ENCODE measurements at regions not wholly inside any gene's neighbourhood (a gene's known extent, or its start where the extent isn't known, plus 50 kb on each side); places are given as distances from the start of the nearest gene placed in this dataset.

DNA sequence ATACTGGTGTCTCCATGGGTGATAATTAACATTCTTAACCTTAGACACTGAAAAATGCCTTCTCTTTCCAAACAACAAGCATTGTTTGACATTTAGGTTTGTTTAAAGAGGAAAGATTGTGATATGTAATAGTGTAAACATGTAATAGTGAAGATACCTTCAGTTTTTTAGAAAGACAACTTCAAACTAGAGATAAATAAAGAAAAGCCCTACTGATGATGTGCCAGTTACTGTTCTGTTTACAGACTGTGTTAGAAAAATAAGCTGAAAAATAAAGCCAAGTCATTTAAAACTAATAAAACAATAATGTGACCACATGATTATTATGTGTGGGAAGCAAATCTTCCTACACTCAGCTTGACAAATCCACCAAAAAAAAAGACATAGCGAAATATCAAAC is 2035.3 kb upstream of the TENM3 start:
- H3K9me3 ChIP-seq (ENCODE audit: control insufficient read depth, insufficient read depth, low read length), result no peaks in the 10 kb centered on the region
- no peak overlapping the region for H2AK5ac ChIP-seq (ENCODE audit: low read depth, low read length)
- H3K18ac ChIP-seq (ENCODE audit: low read depth, low read length), result no peak overlapping the region
- H2BK15ac ChIP-seq (ENCODE audit: low read depth, low read length), result no peak overlapping the region
- no peak overlapping the region for H2BK120ac ChIP-seq (ENCODE audit: low read depth, low read length)
- TF ChIP-seq POLR2A (IDR thresholded peaks at IDR 0.05; ENCODE audit: low read depth, low read length), result no peak
- TF ChIP-seq MAZ (IDR thresholded peaks at IDR 0.05; ENCODE audit: borderline replicate concordance, low read depth, low read length), result no peak
- TF ChIP-seq NFE2L2 (IDR thresholded peaks at IDR 0.05; ENCODE audit: low read depth, low read length), result no peak
- no peak for TF ChIP-seq FOS (IDR thresholded peaks at IDR 0.05; ENCODE audit: low read depth, low read length)
- TF ChIP-seq CEBPB (IDR thresholded peaks at IDR 0.05; ENCODE audit: low read depth, low read length), result no peak
- no peak for TF ChIP-seq RFX5 (IDR thresholded peaks at IDR 0.05; ENCODE audit: low read depth, low read length)
- no peak for TF ChIP-seq RCOR1 (IDR thresholded peaks at IDR 0.05; ENCODE audit: insufficient replicate concordance, low read length)
- TF ChIP-seq MAFK (IDR thresholded peaks at IDR 0.05; ENCODE audit: low read depth, low read length), result no peak
- TF ChIP-seq, protein P1, sequence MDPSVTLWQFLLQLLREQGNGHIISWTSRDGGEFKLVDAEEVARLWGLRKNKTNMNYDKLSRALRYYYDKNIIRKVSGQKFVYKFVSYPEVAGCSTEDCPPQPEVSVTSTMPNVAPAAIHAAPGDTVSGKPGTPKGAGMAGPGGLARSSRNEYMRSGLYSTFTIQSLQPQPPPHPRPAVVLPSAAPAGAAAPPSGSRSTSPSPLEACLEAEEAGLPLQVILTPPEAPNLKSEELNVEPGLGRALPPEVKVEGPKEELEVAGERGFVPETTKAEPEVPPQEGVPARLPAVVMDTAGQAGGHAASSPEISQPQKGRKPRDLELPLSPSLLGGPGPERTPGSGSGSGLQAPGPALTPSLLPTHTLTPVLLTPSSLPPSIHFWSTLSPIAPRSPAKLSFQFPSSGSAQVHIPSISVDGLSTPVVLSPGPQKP (IDR thresholded peaks at IDR 0.05; ENCODE audit: borderline replicate concordance, low read depth, low read length), result no peak
- no peak for TF ChIP-seq RAD21 (IDR thresholded peaks at IDR 0.05; ENCODE audit: low read length)
- no peak for TF ChIP-seq MXI1 (IDR thresholded peaks at IDR 0.05; ENCODE audit: borderline replicate concordance, low read depth, low read length)
- TF ChIP-seq, protein P2, sequence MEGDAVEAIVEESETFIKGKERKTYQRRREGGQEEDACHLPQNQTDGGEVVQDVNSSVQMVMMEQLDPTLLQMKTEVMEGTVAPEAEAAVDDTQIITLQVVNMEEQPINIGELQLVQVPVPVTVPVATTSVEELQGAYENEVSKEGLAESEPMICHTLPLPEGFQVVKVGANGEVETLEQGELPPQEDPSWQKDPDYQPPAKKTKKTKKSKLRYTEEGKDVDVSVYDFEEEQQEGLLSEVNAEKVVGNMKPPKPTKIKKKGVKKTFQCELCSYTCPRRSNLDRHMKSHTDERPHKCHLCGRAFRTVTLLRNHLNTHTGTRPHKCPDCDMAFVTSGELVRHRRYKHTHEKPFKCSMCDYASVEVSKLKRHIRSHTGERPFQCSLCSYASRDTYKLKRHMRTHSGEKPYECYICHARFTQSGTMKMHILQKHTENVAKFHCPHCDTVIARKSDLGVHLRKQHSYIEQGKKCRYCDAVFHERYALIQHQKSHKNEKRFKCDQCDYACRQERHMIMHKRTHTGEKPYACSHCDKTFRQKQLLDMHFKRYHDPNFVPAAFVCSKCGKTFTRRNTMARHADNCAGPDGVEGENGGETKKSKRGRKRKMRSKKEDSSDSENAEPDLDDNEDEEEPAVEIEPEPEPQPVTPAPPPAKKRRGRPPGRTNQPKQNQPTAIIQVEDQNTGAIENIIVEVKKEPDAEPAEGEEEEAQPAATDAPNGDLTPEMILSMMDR (conservative IDR thresholded peaks at IDR 0.05; ENCODE audit: low read depth, low read length), result no peak
- TF ChIP-seq SMC3 (IDR thresholded peaks at IDR 0.05; ENCODE audit: low read depth, low read length), result no peak
- no peak for TF ChIP-seq BHLHE40 (IDR thresholded peaks at IDR 0.05; ENCODE audit: low read depth, low read length)
- no peak for TF ChIP-seq CHD1 (IDR thresholded peaks at IDR 0.05; ENCODE audit: low read depth, low read length)
- TF ChIP-seq, protein P3, sequence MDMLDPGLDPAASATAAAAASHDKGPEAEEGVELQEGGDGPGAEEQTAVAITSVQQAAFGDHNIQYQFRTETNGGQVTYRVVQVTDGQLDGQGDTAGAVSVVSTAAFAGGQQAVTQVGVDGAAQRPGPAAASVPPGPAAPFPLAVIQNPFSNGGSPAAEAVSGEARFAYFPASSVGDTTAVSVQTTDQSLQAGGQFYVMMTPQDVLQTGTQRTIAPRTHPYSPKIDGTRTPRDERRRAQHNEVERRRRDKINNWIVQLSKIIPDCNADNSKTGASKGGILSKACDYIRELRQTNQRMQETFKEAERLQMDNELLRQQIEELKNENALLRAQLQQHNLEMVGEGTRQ (IDR thresholded peaks at IDR 0.05; ENCODE audit: low read depth, low read length), result no peak
- BruUV-seq (replicated peaks), result no TSS peak
- no peaks in the 10 kb centered on the region for H3K9me1 ChIP-seq (ENCODE audit: insufficient read depth, low read length)
- H3K4ac ChIP-seq (ENCODE audit: low read depth, low read length), result no peak overlapping the region
- no peak overlapping the region for H3K27ac ChIP-seq (ENCODE audit: insufficient read depth, low read length)
- no peaks in the 10 kb centered on the region for H3K79me1 ChIP-seq (ENCODE audit: low read depth in 1 of 2, low read length in 2 of 2)
- no peak overlapping the region for H3K4me2 ChIP-seq (ENCODE audit: low read depth, low read length)
- H4K20me1 ChIP-seq (ENCODE audit: insufficient read depth, low read length), result no peaks in the 10 kb centered on the region
- H4K8ac ChIP-seq (ENCODE audit: low read depth in 2 of 2, low read length in 2 of 2), result no peak overlapping the region
- H3K27me3 ChIP-seq (ENCODE audit: control insufficient read depth, insufficient read depth, low read length), result no peaks in the 10 kb centered on the region
- H3K36me3 ChIP-seq (ENCODE audit: control insufficient read depth, insufficient read depth, low read length), result no peaks in the 10 kb centered on the region
- ChIA-PET POLR2A (ENCODE audit: unreplicated experiment) (no interaction called here), CTCF (no interaction called here)
- intact Hi-C loops (cut with micrococcal nuclease), result no loop called here
- dilution Hi-C loops (cut with HindIII; ENCODE audit: low sequenced_read_pairs, unreplicated experiment), result no loop called here
- H4K91ac ChIP-seq (ENCODE audit: insufficient read depth, low read depth, low read length), result no peak overlapping the region
- H2AFZ ChIP-seq (replicated peaks; ENCODE audit: low read length, poor library complexity), result no peak overlapping the region
- WGBS, 2 experiments (ENCODE audit: extremely low coverage in 2 of 2, insufficient read length in 1 of 2), result no CpG with 5 or more reads among the region's 1 CpG
- no peak overlapping the region for H3K56ac ChIP-seq (ENCODE audit: extremely low read depth, insufficient read depth, low read length)
- in situ Hi-C loops (cut with MboI; ENCODE audit: low sequenced_read_pairs), result no loop called here
- no peak overlapping the region for H2BK5ac ChIP-seq (ENCODE audit: low read depth, low read length, poor library complexity, severe bottlenecking)
- H3K14ac ChIP-seq (replicated peaks; ENCODE audit: low read depth, low read length), result no peak overlapping the region
- no peak overlapping the region for H2BK20ac ChIP-seq (ENCODE audit: low read depth, low read length)
- ATAC-seq (ENCODE audit: low read depth) (no peak), DNase-seq (no peak)
- no peak overlapping the region for H3K23ac ChIP-seq (ENCODE audit: low read depth, low read length)
- H3K9ac ChIP-seq (ENCODE audit: low read depth, low read length), result no peak overlapping the region
- H3K4me3 ChIP-seq (ENCODE audit: insufficient read depth, low read depth, low read length), result no peak overlapping the region
- H2AK9ac ChIP-seq (replicated peaks; ENCODE audit: low read depth, low read length, poor library complexity), result no peak overlapping the region
- no peaks in the 10 kb centered on the region for H3K4me1 ChIP-seq (ENCODE audit: control insufficient read depth, insufficient read depth, low read length)
- no peak overlapping the region for H4K5ac ChIP-seq (ENCODE audit: low read depth, low read length)

All from IMR-90 (cell line).